HG03066 (cell line): ENCODE measurements at regions not wholly inside any gene's neighbourhood (a gene's known extent, or its start where the extent isn't known, plus 50 kb on each side); places are given as distances from the start of the nearest gene placed in this dataset.
"Not testable (repeated sequence)": the region's sequence is repeated elsewhere in the genome, so short reads cannot be mapped to it uniquely, and the experiment has no call there.

Source experiments
- ATAC-seq: cut with Tn5 transposase; IDR thresholded peaks from one replicate; pipeline ENCODE4 v1.9.1; 2021; ENCODE audit warnings: low read depth; ENCODE audit not compliant: unreplicated experiment

- no peak for ATAC-seq
Observed at GRCh38 chr15:38928431-38928830, 363.8 kb upstream of the RASGRP1 start.

DNA sequence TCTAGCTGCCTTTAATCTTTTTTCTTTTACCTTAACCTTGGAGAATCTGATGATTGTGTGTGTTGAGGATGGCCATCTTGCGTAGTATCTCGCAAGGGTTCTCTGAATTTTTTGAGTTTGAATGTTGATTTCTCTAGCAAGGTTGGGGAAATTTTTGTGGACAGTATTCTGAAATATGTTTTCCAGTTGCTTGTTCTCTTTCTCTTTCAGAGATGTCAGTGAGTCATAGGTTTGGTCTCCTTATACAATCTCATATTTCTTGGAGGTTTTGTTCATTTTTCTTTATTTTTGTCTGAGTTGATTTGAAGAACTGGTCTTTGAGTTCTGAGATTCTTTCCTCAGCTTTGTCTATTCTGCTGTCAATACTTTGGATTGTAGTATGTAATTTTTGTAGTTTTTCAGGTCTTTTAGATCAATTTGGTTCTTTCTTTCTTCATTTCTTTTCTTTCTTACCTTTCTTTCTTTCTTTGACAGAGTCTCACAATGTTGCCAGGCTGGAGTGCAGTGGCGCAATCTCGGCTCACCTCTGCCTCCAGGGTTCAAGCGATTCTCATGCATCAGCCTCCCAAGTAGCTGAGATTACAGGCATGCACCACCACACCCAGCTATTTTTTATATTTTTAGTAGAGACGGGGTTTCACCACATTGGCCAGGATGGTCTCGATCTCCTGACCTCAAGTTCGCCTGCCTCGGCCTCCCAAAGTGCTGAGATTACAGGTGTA is 366.4 kb upstream of the RASGRP1 start:
- ATAC-seq, result no peak

- no peak for ATAC-seq
Observed at GRCh38 chr15:38941399-38941953, 376.9 kb upstream of the RASGRP1 start.

- no peak for ATAC-seq
Observed at GRCh38 chr15:38944536-38944935, 379.9 kb upstream of the RASGRP1 start.

- ATAC-seq, result no peak
Observed at GRCh38 chr15:38945551-38946298, 381.1 kb upstream of the RASGRP1 start.

GRCh38 chr15:38954090-38954489 is 389.5 kb upstream of the RASGRP1 start:
- ATAC-seq, result no peak

DNA sequence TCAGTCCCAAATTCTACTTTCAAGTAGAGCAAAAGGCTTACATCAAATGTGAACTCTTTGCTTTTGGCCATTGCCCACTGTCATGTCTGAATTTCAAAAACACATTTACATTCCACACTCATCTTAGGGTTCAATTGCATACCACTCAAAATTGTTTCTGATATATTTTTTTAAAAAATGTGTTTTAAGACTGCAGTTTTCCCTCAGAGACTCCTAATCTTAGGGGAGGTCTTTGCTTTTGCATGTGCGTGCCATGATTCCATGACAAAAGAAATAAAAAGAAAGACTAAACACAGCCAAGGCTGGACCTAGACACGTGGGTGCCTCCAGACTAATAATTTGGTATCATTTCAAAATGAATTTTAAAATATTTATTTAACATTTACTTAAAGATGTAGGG is 396.8 kb upstream of the RASGRP1 start:
- no peak for ATAC-seq

DNA sequence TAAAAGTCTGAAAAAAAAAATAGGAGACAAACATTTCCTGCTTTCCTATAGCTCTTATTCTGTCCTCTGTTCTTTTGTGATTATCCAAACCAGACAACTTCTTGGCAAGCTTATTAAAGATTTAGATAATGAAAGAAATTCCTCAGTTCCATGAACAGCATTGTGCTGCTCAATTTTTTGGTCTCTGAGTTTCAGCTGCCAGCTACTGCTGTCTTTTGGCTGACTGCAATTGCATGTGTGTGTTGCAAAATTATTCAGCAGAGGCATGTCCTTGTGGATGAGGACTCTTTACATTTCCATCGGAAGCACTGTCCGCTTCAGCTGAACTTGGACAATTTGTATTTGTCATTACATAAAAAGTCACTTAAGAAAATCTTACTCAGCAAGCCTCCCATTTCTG is 397.3 kb upstream of the RASGRP1 start:
- ATAC-seq, result no peak

- ATAC-seq, result no peak
Observed at GRCh38 chr15:38972831-38973230, 408.2 kb upstream of the RASGRP1 start.

GRCh38 chr15:38975282-38975990 is 410.8 kb upstream of the RASGRP1 start:
- no peak for ATAC-seq

- ATAC-seq, result no peak
Observed at GRCh38 chr15:38991126-38991525, 426.5 kb upstream of the RASGRP1 start.

DNA sequence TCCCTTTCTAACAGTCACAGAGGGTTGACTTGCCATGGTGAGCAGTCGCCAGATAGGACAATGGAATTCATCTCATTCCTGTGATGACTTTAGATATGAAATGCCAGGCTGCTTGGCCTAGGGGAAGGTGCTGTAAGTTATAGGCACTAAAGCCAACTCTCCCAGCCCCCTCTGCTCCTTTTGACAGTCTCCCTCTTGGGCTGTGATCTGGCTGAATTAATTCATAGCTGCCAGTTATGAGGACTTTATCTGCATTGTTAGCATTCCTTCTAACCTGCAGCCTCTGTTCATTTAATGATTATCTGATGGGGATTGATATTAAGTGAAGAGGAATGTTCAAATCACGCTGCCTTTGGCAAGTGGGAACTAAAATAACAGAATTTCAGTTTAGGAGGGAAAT is 427.1 kb upstream of the RASGRP1 start:
- no peak for ATAC-seq

DNA sequence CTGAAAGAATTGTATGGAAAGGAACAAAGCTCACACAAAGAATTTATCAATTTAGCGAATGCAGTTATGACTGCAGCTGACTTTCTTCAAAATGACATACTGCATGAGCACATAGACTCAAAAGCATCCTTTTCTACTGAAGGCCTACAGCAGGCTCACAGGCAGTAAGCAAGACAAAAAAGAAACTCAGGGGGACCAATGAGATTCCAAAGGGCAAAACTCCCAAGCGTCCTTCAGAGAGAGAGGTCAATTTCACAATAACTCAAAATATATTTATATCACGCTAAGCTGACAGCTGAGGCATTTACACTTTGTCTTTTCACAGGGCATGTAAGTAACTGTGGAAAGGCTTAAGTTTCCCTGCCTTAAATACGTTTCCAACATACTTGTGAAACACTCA is 427.9 kb upstream of the RASGRP1 start:
- ATAC-seq, result no peak

DNA sequence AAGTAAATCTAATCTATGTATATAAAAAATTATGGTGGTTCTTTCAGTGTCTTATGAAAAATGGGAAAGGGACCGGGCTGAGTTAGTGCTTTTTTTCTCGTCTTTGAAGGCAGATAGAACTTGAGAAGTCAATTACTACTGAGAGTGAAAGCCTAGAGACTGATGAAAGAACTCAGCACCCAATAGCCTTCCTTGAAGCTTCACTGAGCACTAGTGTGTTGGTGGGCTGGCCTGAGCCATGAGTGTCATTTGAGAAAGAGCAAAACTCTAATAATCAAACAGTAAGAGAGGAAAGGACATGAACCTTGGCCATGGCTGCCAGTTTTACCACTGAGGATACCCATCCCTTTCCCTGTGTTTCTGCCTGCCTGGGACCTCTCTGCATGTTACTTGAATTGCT is 428.3 kb upstream of the RASGRP1 start:
- no peak for ATAC-seq

DNA sequence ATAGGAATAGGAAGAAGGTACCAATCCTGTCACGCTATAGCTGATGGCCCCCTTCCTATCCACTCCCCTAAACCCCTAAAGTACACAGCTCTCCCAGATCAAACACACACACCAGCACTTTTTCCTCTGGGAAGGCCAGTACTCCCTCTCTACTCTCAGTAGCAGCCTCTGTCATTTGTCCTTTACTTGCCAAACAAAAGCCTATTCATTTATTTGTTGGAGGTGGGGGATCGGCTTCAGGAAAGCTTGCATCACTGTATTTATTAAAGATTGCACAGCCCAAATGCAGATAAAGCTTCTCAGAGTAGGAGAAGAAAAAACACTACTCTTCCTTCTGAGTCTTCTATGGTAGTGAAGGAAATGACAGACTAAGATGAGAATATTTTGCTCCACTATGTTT is 429.7 kb upstream of the RASGRP1 start:
- ATAC-seq, result no peak

DNA sequence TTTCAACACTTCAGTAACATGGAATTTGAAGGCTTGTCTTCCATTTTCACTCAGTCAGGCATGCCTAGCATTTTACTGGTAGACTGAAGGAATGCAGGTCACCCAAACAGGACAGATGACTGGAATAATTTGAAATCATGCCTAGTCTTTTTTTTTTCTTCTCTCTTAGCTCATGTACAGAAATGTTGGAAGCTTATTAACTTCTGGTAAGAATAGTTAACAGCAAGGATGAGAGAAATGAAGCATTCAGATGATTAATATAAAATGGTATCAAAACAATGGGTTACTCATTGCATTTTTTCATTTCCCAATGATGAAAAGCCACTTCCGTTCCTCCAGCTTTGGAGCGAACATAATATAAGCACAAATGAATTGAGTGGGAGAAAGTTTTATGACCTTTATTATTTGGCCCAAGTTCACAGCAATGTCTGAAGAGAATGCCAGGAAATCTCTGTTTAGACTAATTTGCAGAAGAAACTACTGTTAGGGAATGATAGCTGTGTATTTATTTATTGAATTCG is 431.6 kb upstream of the RASGRP1 start:
- no peak for ATAC-seq

- no peak for ATAC-seq
Observed at GRCh38 chr15:38997841-38998240, 433.2 kb upstream of the RASGRP1 start.

- no peak for ATAC-seq
Observed at GRCh38 chr15:39000008-39000734, 435.6 kb upstream of the RASGRP1 start.

DNA sequence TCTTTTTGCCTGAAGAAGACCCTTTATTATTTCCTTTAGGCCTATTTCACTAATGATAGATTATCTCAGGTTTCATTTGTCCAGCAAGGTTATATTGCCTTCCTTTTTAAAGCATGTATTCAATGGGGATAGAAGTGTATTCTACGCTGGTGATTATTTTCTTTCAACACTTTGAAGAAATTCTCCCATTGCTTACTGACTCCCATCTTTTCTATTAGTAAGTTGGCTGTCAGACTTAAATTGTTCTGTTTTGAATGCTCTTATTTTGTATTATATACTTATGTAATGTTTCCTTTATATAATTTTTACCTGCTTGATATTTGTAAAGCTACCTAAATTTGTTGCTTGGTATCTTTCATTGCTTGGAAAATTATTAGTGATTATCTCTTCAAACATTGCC is 445.1 kb upstream of the RASGRP1 start:
- ATAC-seq, result no peak

- not testable (repeated sequence) for ATAC-seq
Observed at GRCh38 chr15:39011066-39011465, 446.5 kb upstream of the RASGRP1 start.
